ENCODE measurements at regions not wholly inside any gene's neighbourhood (a gene's known extent, or its start where the extent isn't known, plus 50 kb on each side); places are given as distances from the start of the nearest gene placed in this dataset.

- TF ChIP-seq ZNF274 (IDR thresholded peaks at IDR 0.05; ENCODE audit: borderline replicate concordance, extremely low read depth, low read length) (no peak), CREB1 (IDR thresholded peaks at IDR 0.05) (no peak), POLR2A (IDR thresholded peaks at IDR 0.05; ENCODE audit: control extremely low read depth in 1 of 2, low read depth in 2 of 2, low read length in 2 of 2) (no peak), TAF1 (IDR thresholded peaks at IDR 0.05; ENCODE audit: low read depth, low read length) (no peak), POLR2AphosphoS5 (IDR thresholded peaks at IDR 0.05; ENCODE audit: low read depth, low read length) (no peak), RAD21 (IDR thresholded peaks at IDR 0.05 in 1 of 2, conservative IDR thresholded peaks at IDR 0.05 in 1 of 2; ENCODE audit: low read depth in 2 of 2, low read length in 2 of 2) (no peak), TCF12 (IDR thresholded peaks at IDR 0.05; ENCODE audit: low read depth, low read length) (no peak), SAP30 (IDR thresholded peaks at IDR 0.05; ENCODE audit: insufficient read depth, insufficient replicate concordance, low read length) (no peak), EZH2 (IDR thresholded peaks at IDR 0.05; ENCODE audit: low read depth, low read length, severe bottlenecking) (no peak), EGR1 (IDR thresholded peaks at IDR 0.05; ENCODE audit: borderline replicate concordance, low read depth, low read length) (no peak)
- TF ChIP-seq, protein P1, sequence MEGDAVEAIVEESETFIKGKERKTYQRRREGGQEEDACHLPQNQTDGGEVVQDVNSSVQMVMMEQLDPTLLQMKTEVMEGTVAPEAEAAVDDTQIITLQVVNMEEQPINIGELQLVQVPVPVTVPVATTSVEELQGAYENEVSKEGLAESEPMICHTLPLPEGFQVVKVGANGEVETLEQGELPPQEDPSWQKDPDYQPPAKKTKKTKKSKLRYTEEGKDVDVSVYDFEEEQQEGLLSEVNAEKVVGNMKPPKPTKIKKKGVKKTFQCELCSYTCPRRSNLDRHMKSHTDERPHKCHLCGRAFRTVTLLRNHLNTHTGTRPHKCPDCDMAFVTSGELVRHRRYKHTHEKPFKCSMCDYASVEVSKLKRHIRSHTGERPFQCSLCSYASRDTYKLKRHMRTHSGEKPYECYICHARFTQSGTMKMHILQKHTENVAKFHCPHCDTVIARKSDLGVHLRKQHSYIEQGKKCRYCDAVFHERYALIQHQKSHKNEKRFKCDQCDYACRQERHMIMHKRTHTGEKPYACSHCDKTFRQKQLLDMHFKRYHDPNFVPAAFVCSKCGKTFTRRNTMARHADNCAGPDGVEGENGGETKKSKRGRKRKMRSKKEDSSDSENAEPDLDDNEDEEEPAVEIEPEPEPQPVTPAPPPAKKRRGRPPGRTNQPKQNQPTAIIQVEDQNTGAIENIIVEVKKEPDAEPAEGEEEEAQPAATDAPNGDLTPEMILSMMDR (IDR thresholded peaks at IDR 0.05; ENCODE audit: control extremely low read depth in 1 of 3, insufficient read depth in 1 of 3, low read depth in 1 of 3, low read length in 3 of 3), result no peak
- TF ChIP-seq, protein P2, sequence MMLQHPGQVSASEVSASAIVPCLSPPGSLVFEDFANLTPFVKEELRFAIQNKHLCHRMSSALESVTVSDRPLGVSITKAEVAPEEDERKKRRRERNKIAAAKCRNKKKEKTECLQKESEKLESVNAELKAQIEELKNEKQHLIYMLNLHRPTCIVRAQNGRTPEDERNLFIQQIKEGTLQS (IDR thresholded peaks at IDR 0.05; ENCODE audit: insufficient read depth, low read depth, low read length), result no peak
- TF ChIP-seq, protein P3, sequence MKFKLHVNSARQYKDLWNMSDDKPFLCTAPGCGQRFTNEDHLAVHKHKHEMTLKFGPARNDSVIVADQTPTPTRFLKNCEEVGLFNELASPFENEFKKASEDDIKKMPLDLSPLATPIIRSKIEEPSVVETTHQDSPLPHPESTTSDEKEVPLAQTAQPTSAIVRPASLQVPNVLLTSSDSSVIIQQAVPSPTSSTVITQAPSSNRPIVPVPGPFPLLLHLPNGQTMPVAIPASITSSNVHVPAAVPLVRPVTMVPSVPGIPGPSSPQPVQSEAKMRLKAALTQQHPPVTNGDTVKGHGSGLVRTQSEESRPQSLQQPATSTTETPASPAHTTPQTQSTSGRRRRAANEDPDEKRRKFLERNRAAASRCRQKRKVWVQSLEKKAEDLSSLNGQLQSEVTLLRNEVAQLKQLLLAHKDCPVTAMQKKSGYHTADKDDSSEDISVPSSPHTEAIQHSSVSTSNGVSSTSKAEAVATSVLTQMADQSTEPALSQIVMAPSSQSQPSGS (IDR thresholded peaks at IDR 0.05; ENCODE audit: low read length), result no peak
These were observed 422.8 kb upstream of the TBL1XR1 start for GRCh38 chr3:177620073-177620472.
